HG02870 (cell line): ENCODE measurements at regions not wholly inside any gene's neighbourhood (a gene's known extent, or its start where the extent isn't known, plus 50 kb on each side); places are given as distances from the start of the nearest gene placed in this dataset.

Source experiments
- ATAC-seq: cut with Tn5 transposase; IDR thresholded peaks from one replicate; pipeline ENCODE4 v1.9.1; 2021; ENCODE audit warnings: mild to moderate bottlenecking, moderate library complexity; ENCODE audit not compliant: unreplicated experiment

GRCh38 chr2:219886615-219887014 lies 259.2 kb downstream of the SLC4A3 start:
- no peak for ATAC-seq

- ATAC-seq = no peak
Observed at GRCh38 chr2:219887870-219888269, 260.4 kb downstream of the SLC4A3 start.

- ATAC-seq = no peak
Observed at GRCh38 chr2:219893541-219893940, 266.1 kb downstream of the SLC4A3 start.

DNA sequence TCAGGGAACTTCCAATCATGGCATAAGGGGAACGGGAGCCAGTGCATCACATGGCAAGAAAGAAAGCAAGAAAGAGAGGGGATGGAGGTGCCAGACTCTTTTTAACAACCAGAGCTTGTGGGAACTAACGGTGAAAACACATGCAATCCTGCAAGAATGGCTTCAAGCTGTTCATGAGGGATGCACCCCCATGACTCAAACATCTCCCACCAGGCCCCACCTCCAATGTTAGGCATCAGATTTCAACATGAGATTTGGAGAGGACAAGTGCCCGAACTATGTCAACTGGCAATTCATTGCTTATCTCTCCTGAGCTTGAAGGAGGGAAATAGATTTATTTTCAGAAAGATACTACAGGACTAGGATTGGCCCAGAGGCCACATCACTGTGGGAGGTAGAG lies 270.0 kb downstream of the SLC4A3 start:
- ATAC-seq = no peak

- ATAC-seq = no peak
Observed at GRCh38 chr2:219901155-219901554, 273.7 kb downstream of the SLC4A3 start.

- no peak for ATAC-seq
Observed at GRCh38 chr2:219902891-219903552, 275.6 kb downstream of the SLC4A3 start.

DNA sequence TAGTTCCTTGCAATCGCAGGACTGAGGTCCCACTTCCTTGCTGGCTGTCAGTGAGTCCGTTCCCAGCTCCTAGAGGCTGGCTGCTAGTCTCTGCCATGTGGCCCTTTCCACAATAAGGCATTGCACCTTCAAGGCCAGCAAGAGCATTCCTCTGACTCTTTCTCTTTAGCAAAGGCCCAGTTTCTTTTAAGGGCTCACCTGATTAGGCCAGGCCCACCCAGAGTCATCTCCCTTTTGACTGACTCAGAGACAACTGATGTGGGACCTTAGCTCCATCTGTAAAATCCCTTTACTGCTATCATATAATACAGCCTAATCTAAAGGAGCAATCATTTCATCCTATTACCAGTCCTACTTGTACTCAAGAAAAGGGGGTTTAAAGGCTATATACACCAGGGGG lies 278.2 kb downstream of the SLC4A3 start:
- no peak for ATAC-seq

DNA sequence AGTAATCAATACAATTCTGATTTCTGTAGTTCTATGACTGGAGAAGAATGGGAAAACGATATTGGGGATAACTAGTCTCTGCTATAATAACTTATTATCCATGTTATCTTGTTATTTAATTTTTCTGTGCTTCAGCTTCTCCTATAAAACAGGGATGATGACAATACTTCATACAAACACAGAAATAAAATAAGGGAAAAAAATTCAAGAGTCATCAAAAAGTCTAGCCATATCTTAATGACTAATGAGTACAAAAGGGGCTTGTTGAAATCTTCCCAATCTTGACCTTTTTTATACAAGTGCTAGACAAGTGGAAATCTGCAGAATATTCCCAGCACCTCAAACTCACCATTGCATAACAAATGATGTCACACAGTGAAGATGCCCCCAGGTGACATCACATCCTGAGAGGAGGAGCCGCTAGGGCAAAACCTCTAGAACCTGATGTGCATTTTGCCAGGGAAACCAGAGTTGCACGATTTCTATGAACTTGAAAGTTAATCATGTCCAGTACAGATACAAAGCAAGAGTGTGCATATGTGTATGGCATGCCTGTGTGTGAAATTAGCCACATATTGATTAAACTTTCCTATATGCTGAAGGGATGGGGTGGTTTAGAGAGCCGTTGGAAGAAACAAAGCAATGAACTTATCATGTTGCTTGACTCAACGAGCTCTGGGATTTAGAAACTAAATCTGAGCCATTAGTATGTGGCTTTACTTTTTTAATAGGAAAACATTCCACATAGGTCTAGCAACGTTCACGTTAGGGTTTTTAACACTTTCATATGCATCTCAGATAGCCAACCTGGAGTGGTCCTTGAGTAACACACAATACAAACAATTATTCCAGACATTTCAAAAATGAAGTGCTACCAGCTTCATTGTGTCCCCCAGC lies 278.9 kb downstream of the SLC4A3 start:
- no peak for ATAC-seq

DNA sequence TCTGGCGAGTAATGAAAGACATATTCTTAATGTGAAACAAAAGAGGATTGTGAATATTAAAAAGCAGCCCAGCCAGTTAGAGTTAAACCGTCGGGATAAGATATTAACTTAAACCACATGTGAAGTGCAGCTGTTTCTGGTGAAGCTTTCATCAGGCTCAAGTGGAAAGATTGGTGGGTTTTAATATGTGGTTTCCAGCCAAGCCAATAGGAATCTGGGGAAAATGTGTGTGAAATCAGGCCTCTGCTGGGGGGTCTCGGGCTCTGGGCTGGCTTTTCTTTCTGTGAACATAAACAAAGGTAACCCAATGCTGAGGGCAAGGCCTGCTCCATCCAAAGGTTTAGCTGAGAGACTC lies 279.6 kb downstream of the SLC4A3 start:
- ATAC-seq = no peak

DNA sequence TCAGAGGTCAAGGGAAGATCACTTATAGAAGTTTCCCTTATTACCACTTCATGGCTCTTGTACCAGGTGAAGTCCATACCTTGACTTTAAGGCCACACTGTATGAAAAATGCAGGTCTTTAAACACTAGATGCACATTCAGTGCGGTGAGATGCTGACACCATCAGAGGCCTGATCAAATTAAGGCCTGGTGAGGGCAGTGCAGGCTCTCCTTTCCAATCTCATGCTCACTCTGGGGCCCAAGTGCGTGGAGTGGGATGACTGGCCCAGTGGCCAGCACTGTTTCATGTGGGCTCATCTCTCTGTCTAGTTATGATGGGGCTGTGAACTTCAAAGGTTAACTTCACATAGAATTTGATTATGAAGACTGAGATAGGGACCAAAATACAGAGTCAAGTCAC lies 281.1 kb downstream of the SLC4A3 start:
- no peak for ATAC-seq

- no peak for ATAC-seq
Observed at GRCh38 chr2:219911541-219911940, 284.1 kb downstream of the SLC4A3 start.

- no peak for ATAC-seq
Observed at GRCh38 chr2:219912491-219912921, 285.1 kb downstream of the SLC4A3 start.

GRCh38 chr2:219914577-219914976 lies 287.1 kb downstream of the SLC4A3 start:
- no peak for ATAC-seq

DNA sequence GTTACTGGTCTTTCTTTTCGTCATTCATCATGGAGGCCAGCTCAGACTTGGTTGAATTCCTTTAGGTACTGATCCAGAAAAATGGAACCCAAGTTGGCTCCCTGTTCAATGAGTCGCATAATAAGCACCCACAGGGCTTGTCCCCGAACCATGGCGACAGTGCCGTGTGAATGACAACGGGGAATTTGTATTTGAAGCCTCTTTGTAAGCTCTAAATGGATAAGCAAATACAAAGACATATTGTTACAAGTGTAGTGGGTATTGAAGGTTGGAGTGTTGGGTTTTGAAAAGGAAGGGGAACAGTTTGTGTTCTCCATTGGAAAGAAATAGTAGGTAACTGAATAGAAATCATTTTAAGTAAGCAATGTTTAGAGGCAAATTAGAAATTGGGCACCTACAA lies 288.9 kb downstream of the SLC4A3 start:
- no peak for ATAC-seq

DNA sequence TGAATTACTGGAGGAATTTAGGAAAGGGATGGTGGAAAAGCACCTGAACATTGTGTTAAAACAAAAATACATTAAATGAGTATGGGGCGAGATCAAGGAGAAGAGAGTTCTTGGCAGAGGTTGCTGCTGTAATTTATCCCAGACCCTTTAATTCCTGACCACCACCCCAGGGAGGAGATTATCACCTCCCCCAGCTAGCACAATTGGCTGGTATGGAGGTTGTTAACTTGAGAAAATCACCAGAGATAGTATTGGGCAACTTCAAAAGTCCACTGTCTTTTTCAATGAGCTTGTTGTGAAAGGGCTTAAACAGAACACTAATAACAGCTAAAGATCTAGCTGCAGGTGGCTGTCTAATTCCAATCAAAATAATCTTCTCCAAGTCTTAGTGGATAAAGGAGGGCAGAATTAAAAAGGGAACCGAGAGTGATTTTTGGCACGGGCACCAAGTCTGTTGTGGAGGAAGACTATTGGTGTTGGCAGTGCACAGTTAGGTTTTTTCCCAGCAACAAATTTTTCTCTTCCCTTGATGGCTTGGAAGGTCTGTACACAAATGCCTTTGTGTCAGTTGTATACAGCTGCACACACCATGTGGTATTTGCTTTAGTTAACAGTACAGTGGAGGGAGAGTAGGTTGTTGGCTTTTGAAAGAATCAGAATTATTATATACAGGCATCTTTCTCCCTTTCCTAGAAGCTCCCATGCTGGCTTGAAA lies 289.5 kb downstream of the SLC4A3 start:
- ATAC-seq = no peak

GRCh38 chr2:219918254-219918653 lies 290.8 kb downstream of the SLC4A3 start:
- ATAC-seq = no peak

DNA sequence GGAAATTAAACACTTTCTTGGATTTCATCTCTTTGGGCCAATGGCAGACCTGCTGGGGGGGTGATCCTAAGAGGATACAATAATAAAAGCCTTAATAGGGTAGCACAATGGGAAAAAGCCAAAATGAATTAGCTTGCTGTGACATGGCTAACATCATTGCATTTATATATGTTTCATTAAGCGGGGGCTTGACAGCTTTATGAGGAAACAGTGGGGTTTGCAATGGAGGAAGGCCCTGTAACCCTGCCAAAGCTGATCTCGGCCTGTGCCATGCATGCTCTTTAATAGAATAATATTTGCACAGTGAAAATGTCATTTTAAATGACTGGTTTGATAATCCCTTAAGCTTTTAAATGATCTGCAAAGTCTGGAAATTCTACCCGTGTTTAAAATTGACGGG lies 291.5 kb downstream of the SLC4A3 start:
- no peak for ATAC-seq

GRCh38 chr2:219919506-219919905 lies 292.1 kb downstream of the SLC4A3 start:
- ATAC-seq = no peak

DNA sequence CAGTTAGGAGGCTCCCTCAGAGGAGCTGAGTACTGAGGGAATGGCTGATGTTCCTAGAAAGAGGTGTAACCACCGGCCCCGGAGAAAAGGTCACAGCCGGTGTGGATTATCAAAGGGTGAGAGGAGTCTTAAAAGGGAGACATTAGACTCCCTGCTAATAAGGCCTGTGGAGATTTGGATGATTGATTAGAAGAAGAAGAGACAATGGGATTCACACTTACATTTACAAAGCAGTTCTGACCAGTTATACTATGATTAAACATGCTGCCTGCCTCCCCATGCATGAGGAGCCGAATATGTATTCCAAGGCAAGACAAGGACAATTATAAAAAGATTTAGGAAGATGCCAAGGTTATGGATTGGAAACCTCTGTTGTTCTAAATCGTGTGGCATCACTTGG lies 302.4 kb downstream of the SLC4A3 start:
- no peak for ATAC-seq

GRCh38 chr2:219939647-219940046 lies 312.2 kb downstream of the SLC4A3 start:
- no peak for ATAC-seq

- no peak for ATAC-seq
Observed at GRCh38 chr2:219944866-219945265, 317.4 kb downstream of the SLC4A3 start.

DNA sequence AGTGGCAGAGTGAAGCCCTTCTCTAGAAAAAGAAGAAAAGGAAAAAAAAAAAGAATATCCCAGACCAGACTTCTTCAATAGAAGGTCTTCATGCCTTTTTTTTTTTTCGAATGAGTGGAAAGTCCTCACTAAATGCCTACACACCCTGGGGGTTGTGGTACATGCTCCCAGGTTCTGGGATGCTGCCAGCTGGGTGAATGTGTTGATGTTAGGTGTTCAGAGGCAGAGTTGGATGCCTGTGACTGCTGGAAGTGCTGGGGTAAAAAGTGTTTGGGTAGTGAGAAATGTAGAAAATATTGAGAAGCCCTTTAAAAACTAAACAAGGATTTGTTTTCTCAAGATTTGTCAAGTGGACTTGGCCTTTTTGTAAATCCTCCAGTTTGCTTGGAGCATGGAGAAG lies 318.6 kb downstream of the SLC4A3 start:
- ATAC-seq = no peak
